K562 (cell line): ENCODE measurements at regions not wholly inside any gene's neighbourhood (a gene's known extent, or its start where the extent isn't known, plus 50 kb on each side); places are given as distances from the start of the nearest gene placed in this dataset.

Experiments
- ATAC-seq: fragments of 200-7000 bp; cut with Tn5 transposase; 3 replicates; pipeline ENCODE4 v1.9.1; 2020; ENCODE audit warnings: moderate library complexity
- BruUV-seq: library from RNA; stranded (reverse); fragments of 400-500 nt; replicated peaks from 2 replicates; lab custom pipeline; 2021; lab: Mats Ljungman, UMichigan
- CTCF ChIA-PET: fragments of 300-600 bp; formaldehyde crosslinking; extraction: SDS; loops from one replicate; lab custom pipeline; 2021; ENCODE audit warnings: low intra/inter-chr PET ratio; lab: Yijun Ruan, JAX
- POLR2A ChIA-PET: fragments of 300-600, 350-650 bp; sonication (Branson Sonifier 250); formaldehyde crosslinking; extraction: SDS; loops from one replicate; lab custom pipeline; 2021; ENCODE audit warnings: antibody characterized with exemption, inconsistent platforms; lab: Yijun Ruan, JAX
- DNase-seq, 4 experiments: peaks; one replicate each; pipeline versions ENCODE4 v3.0.0 to v3.0.0-alpha.2; 2011 to 2018; ENCODE audit warnings: low spot score in 3 of 4, mixed read lengths in 3 of 4; ENCODE audit errors: extremely low read depth in 1 of 4
- FAIRE-seq: peaks from 2 replicates; lab custom pipeline; 2011; peaks lifted over from hg19 to GRCh38; lab: Jason Lieb, UNC
- H2AFZ ChIP-seq: 2 replicates; pipeline ENCODE4 v1.6.0; 2011; ENCODE audit warnings: low read depth, low read length, control low read depth, inconsistent platforms
- H3K27ac ChIP-seq: fragments of 200-600 bp; 3 replicates; pipeline ENCODE4 v1.8.0; 2011; ENCODE audit warnings: low read depth, mild to moderate bottlenecking, control low read depth, inconsistent platforms, low read length, moderate library complexity, mixed read lengths; ENCODE audit errors: extremely low read depth
- H3K27me3 ChIP-seq, 2 experiments: fragments of 300-600 bp in 1 of 2; 2 replicates in 1 of 2; 3 replicates in 1 of 2; pipeline versions ENCODE4 v1.6.0 to v1.8.0; 2011; ENCODE audit warnings: inconsistent platforms in 2 of 2, low read length in 2 of 2, mild to moderate bottlenecking in 1 of 2, mixed read lengths in 1 of 2, moderate library complexity in 1 of 2; ENCODE audit not compliant: control insufficient read depth in 2 of 2, insufficient read depth in 2 of 2
- H3K36me3 ChIP-seq: fragments of 300-600 bp; 3 replicates; pipeline ENCODE4 v1.8.0; 2011; ENCODE audit warnings: mild to moderate bottlenecking, low read length, inconsistent platforms; ENCODE audit not compliant: control insufficient read depth, insufficient read depth
- H3K4me1 ChIP-seq, 2 experiments: fragments of 200-600 bp in 1 of 2; replicated peaks in 1 of 2; 2 replicates in 1 of 2; 3 replicates in 1 of 2; pipeline versions ENCODE4 v1.5.1 to v1.8.0; 2011; ENCODE audit warnings: inconsistent platforms in 2 of 2, low read length in 2 of 2, mild to moderate bottlenecking in 1 of 2, mixed read lengths in 1 of 2, moderate library complexity in 1 of 2; ENCODE audit not compliant: control insufficient read depth in 2 of 2, insufficient read depth in 2 of 2
- H3K4me2 ChIP-seq: 2 replicates; pipeline ENCODE4 v1.6.1; 2011; ENCODE audit warnings: low read length, control low read depth, inconsistent platforms, mixed read lengths; ENCODE audit not compliant: insufficient read depth
- H3K4me3 ChIP-seq: fragments of 200-600 bp; sonication (generic), shearing (Covaris generic); 2 replicates; pipeline ENCODE4 v1.5.1; 2016; ENCODE audit warnings: control low read depth, inconsistent platforms
- H3K79me2 ChIP-seq: fragments of 200-600 bp; 3 replicates; pipeline ENCODE4 v1.8.0; 2011; ENCODE audit warnings: low read length, inconsistent platforms; ENCODE audit not compliant: control insufficient read depth, insufficient read depth
- H3K9ac ChIP-seq, 2 experiments: 2 replicates each; pipeline versions ENCODE4 v1.6.0 to v1.6.1; 2011; ENCODE audit warnings: low read depth in 2 of 2, low read length in 2 of 2, control low read depth in 1 of 2, inconsistent platforms in 1 of 2, mild to moderate bottlenecking in 1 of 2, mixed read lengths in 1 of 2; ENCODE audit not compliant: insufficient read depth in 1 of 2
- H3K9me1 ChIP-seq: one replicate; pipeline ENCODE4 v1.6.0; 2011; ENCODE audit warnings: inconsistent platforms, mild to moderate bottlenecking, low read length, moderate library complexity; ENCODE audit not compliant: control insufficient read depth, insufficient read depth
- H3K9me3 ChIP-seq: replicated peaks from 2 replicates; pipeline ENCODE4 v1.5.1; 2011; ENCODE audit warnings: low read depth, low read length, inconsistent platforms; ENCODE audit not compliant: control insufficient read depth, insufficient read depth
- H4K20me1 ChIP-seq: replicated peaks from 2 replicates; pipeline ENCODE4 v1.6.1; 2011; ENCODE audit warnings: low read length, inconsistent platforms, mixed read lengths; ENCODE audit not compliant: control insufficient read depth, insufficient read depth
- KDM4B ChIP-seq, 2 experiments: fragments of 450-650 bp in 1 of 2; sonication (generic) in 1 of 2; IDR thresholded peaks; 2 replicates each; pipeline ENCODE4 v1.6.1; 2016 to 2017; ENCODE audit warnings: borderline replicate concordance in 2 of 2, antibody characterized with exemption in 1 of 2, low read depth in 1 of 2, mild to moderate bottlenecking in 1 of 2
- MTA2 ChIP-seq: fragments of 450-650 bp; IDR thresholded peaks from 2 replicates; pipeline ENCODE4 v1.6.1; 2016; ENCODE audit warnings: low read depth
- NR2C2 ChIP-seq, 2 experiments: fragments of 200-800 bp in 1 of 2; sonication (Bioruptor generic) in 1 of 2; sonication (generic) in 1 of 2; formaldehyde crosslinking in 1 of 2; IDR thresholded peaks; 2 replicates each; pipeline versions ENCODE4 v1.6.1 to v1.8.0; 2016 to 2022; ENCODE audit warnings: mild to moderate bottlenecking in 1 of 2, missing compliant biosample characterization in 1 of 2, missing genetic modification characterization in 1 of 2, missing genetic modification reagents in 1 of 2
- SMAD3 ChIP-seq: fragments of 450-650 bp; formaldehyde crosslinking; conservative IDR thresholded peaks from 2 replicates; pipeline ENCODE4 v1.4.0; 2020; ENCODE audit warnings: mild to moderate bottlenecking
- THAP12 ChIP-seq: fragments of 250-450 bp; sonication (Bioruptor Pico); IDR thresholded peaks from 2 replicates; pipeline ENCODE4 v1.9.0; 2021; ENCODE audit warnings: mild to moderate bottlenecking, inconsistent platforms
- ZBTB49 ChIP-seq: sonication (generic); formaldehyde crosslinking; IDR thresholded peaks from 2 replicates; pipeline ENCODE4 v1.8.0; 2022; ENCODE audit warnings: missing genetic modification reagents, mild to moderate bottlenecking, borderline replicate concordance
- ZNF232 ChIP-seq: sonication (generic); formaldehyde crosslinking; IDR thresholded peaks from 2 replicates; pipeline ENCODE4 v1.8.0; 2022; ENCODE audit warnings: mild to moderate bottlenecking, missing genetic modification reagents
- WGBS: fragments of 100-300 bp; shearing (Covaris generic); methylation state at CpG from one replicate; pipeline ENCODE4 v1.1.6; 2016; ENCODE audit warnings: low coverage, mixed read lengths; ENCODE audit not compliant: insufficient coverage; ENCODE audit errors: missing lambda C conversion rate; 5-methylcytosine and 5-hydroxymethylcytosine counted together
- in situ Hi-C: fragments of 300-500 bp; cut with MboI; formaldehyde crosslinking; loops from 4 replicates; pipeline ENCODE4 v1.15.0; 2018; ENCODE audit warnings: inconsistent platforms, mixed read lengths
- intact Hi-C: fragments of 100-400 bp; cut with micrococcal nuclease; formaldehyde crosslinking; loops from 2 replicates; pipeline ENCODE4 v1.14.2; 2022
- TF ChIP-seq, protein P1 (sequence below): fragments of 200-800 bp; sonication (Bioruptor generic); IDR thresholded peaks from 2 replicates; pipeline ENCODE4 v1.6.1; 2017; ENCODE audit warnings: missing genetic modification characterization, missing compliant biosample characterization

GRCh38 chr2:18122544-18123210, 244.2 kb downstream of the KCNS3 start:
- no peaks in the 10 kb centered on the region for H3K79me2 ChIP-seq
- H3K4me3 ChIP-seq: no peak overlapping the region
- BruUV-seq: no TSS peak
- POLR2A ChIA-PET: no interaction called here
- no peaks in the 10 kb centered on the region for H4K20me1 ChIP-seq
- H3K4me2 ChIP-seq: no peak overlapping the region
- no peaks in the 10 kb centered on the region for H3K4me1 ChIP-seq
- no peak for TF ChIP-seq THAP12 (CRISPR knock-in tag)
- TF ChIP-seq KDM4B (IDR thresholded peaks at IDR 0.05; ENCODE audit: borderline replicate concordance in 2 of 2, low read depth in 1 of 2): no peak
- TF ChIP-seq SMAD3 (CRISPR knock-in tag): no peak
- TF ChIP-seq NR2C2 (CRISPR knock-in tag; IDR thresholded peaks at IDR 0.05): no peak
- TF ChIP-seq NR2C2 (tag; IDR thresholded peaks at IDR 0.05): no peak
- no peak for TF ChIP-seq MTA2
- no peak for TF ChIP-seq ZNF232 (CRISPR knock-in tag)
- TF ChIP-seq, protein P1, sequence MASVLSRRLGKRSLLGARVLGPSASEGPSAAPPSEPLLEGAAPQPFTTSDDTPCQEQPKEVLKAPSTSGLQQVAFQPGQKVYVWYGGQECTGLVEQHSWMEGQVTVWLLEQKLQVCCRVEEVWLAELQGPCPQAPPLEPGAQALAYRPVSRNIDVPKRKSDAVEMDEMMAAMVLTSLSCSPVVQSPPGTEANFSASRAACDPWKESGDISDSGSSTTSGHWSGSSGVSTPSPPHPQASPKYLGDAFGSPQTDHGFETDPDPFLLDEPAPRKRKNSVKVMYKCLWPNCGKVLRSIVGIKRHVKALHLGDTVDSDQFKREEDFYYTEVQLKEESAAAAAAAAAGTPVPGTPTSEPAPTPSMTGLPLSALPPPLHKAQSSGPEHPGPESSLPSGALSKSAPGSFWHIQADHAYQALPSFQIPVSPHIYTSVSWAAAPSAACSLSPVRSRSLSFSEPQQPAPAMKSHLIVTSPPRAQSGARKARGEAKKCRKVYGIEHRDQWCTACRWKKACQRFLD: no peak
- no peak for TF ChIP-seq ZBTB49 (CRISPR knock-in tag)
- DNase-seq (no peak), ATAC-seq (no peak), FAIRE-seq (no peak)
- H3K27me3 ChIP-seq: no peaks in the 10 kb centered on the region
- H3K9ac ChIP-seq: no peak overlapping the region
- H3K9me3 ChIP-seq: no peaks in the 10 kb centered on the region
- H3K27ac ChIP-seq: no peak overlapping the region
- H3K9me1 ChIP-seq: no peaks in the 10 kb centered on the region
- H2AFZ ChIP-seq: no peak overlapping the region
- intact Hi-C loops (no loop called here), in situ Hi-C loops (no loop called here)
- H3K36me3 ChIP-seq: no peaks in the 10 kb centered on the region
- CTCF ChIA-PET: no interaction called here
- whole genome bisulfite sequencing: 0% methylated on average over 3 of the region's 3 CpGs
